HCT116 (cell line): ENCODE measurements at regions not wholly inside any gene's neighbourhood (a gene's known extent, or its start where the extent isn't known, plus 50 kb on each side); places are given as distances from the start of the nearest gene placed in this dataset.

Source experiments
- ATAC-seq: fragments of 200-7000 bp; cut with Tn5 transposase; 2 replicates; pipeline ENCODE4 v1.9.1; 2020; ENCODE audit warnings: mild to moderate bottlenecking, moderate library complexity
- BruUV-seq: library from RNA; stranded (reverse); fragments of 400-500 nt; replicated peaks from 2 replicates; lab custom pipeline; 2021; lab: Mats Ljungman, UMichigan
- CTCF ChIA-PET: fragments of 300-600 bp; sonication (Branson Sonifier 250); formaldehyde crosslinking; loops from one replicate; lab custom pipeline; 2021; ENCODE audit warnings: antibody characterized with exemption; lab: Charles Lee
- POLR2A ChIA-PET: fragments of 300-600, 350-600 bp; sonication (Branson Sonifier 250); formaldehyde crosslinking; loops from one replicate; lab custom pipeline; 2021; ENCODE audit warnings: antibody characterized with exemption; lab: Charles Lee
- RAD21 ChIA-PET, 2 experiments: fragments of 300-600 bp; sonication (Branson Sonifier 250); formaldehyde crosslinking; loops; one replicate each; lab custom pipeline; 2023; ENCODE audit warnings: low total read pairs in 2 of 2; ENCODE audit not compliant: uncharacterized antibody in 2 of 2, unreplicated experiment in 2 of 2, low non-redundant PET in 1 of 2; lab: Charles Lee
- DNase-seq: peaks from one replicate; pipeline ENCODE4 v3.0.0-alpha.2; 2010; ENCODE audit warnings: low read depth, low spot score
- H2AFZ ChIP-seq: fragments of 200-600 bp; shearing (Covaris generic), sonication (generic); 2 replicates; pipeline ENCODE4 v1.6.1; 2017; ENCODE audit warnings: low read depth, mixed run types, mixed read lengths, antibody characterized with exemption, low read length; ENCODE audit not compliant: poor library complexity, severe bottlenecking
- H3K27ac ChIP-seq: 2 replicates; pipeline ENCODE4 v1.5.1; 2012; ENCODE audit warnings: low read depth, low read length
- H3K27me3 ChIP-seq: fragments of 200-600 bp; sonication (generic); 2 replicates; pipeline ENCODE4 v1.6.1; 2016; ENCODE audit warnings: mixed run types, low read length, mixed read lengths; ENCODE audit not compliant: insufficient read depth
- H3K36me3 ChIP-seq, 2 experiments: fragments of 200-500 bp in 1 of 2; fragments of 200-600 bp in 1 of 2; sonication (Bioruptor generic) in 1 of 2; sonication (generic) in 1 of 2; 2 replicates each; pipeline versions ENCODE4 v1.5.1 to v1.6.1; 2014 to 2016; ENCODE audit warnings: low read length in 2 of 2, inconsistent platforms in 1 of 2, mixed read lengths in 1 of 2, mixed run types in 1 of 2; ENCODE audit not compliant: insufficient read depth in 2 of 2, control insufficient read depth in 1 of 2
- H3K4me1 ChIP-seq, 2 experiments: fragments of 200-600 bp in 1 of 2; sonication (generic) in 1 of 2; 2 replicates each; pipeline versions ENCODE4 v1.5.1 to v1.6.1; 2012 to 2017; ENCODE audit warnings: low read length in 2 of 2, inconsistent platforms in 1 of 2, mild to moderate bottlenecking in 1 of 2, mixed read lengths in 1 of 2, mixed run types in 1 of 2, moderate library complexity in 1 of 2; ENCODE audit not compliant: insufficient read depth in 2 of 2, control insufficient read depth in 1 of 2
- H3K4me2 ChIP-seq: fragments of 200-600 bp; sonication (generic); 2 replicates; pipeline ENCODE4 v1.6.1; 2017; ENCODE audit warnings: mixed run types, low read length, mixed read lengths
- H3K4me3 ChIP-seq, 2 experiments: fragments of 200-600 bp in 1 of 2; sonication (generic) in 1 of 2; replicated peaks in 1 of 2; 2 replicates each; pipeline ENCODE4 v1.5.1; 2011 to 2016; ENCODE audit warnings: low read length in 2 of 2, control low read depth in 1 of 2, low read depth in 1 of 2, mild to moderate bottlenecking in 1 of 2, mixed read lengths in 1 of 2, mixed run types in 1 of 2
- H3K79me2 ChIP-seq: fragments of 200-600 bp; sonication (generic); 2 replicates; pipeline ENCODE4 v1.6.1; 2017; ENCODE audit warnings: mild to moderate bottlenecking, mixed run types, low read length, moderate library complexity, mixed read lengths; ENCODE audit not compliant: insufficient read depth
- H3K9ac ChIP-seq: fragments of 200-600 bp; sonication (generic); 2 replicates; pipeline ENCODE4 v1.6.1; 2016; ENCODE audit warnings: low read length, mixed read lengths
- H3K9me2 ChIP-seq: fragments of 200-600 bp; sonication (generic), shearing (Covaris generic); 2 replicates; pipeline ENCODE4 v1.6.1; 2017; ENCODE audit warnings: mixed run types, mild to moderate bottlenecking, moderate library complexity; ENCODE audit not compliant: insufficient read depth
- H3K9me3 ChIP-seq, 2 experiments: fragments of 200-500 bp in 1 of 2; fragments of 200-600 bp in 1 of 2; sonication (Bioruptor generic) in 1 of 2; sonication (generic) in 1 of 2; 2 replicates each; pipeline ENCODE4 v1.6.1; 2014 to 2017; ENCODE audit warnings: low read length in 2 of 2, mixed read lengths in 2 of 2, inconsistent platforms in 1 of 2, low read depth in 1 of 2, mild to moderate bottlenecking in 1 of 2, mixed run types in 1 of 2, moderate library complexity in 1 of 2; ENCODE audit not compliant: control insufficient read depth in 1 of 2, insufficient read depth in 1 of 2
- H4K20me1 ChIP-seq: fragments of 200-600 bp; sonication (generic), shearing (Covaris generic); 2 replicates; pipeline ENCODE4 v1.6.1; 2017; ENCODE audit warnings: mixed run types, mild to moderate bottlenecking, moderate library complexity; ENCODE audit not compliant: insufficient read depth
- CEBPB ChIP-seq: IDR thresholded peaks from 2 replicates; pipeline ENCODE4 v1.6.1; 2012; ENCODE audit warnings: low read depth
- EGR1 ChIP-seq: IDR thresholded peaks from 2 replicates; pipeline ENCODE4 v1.6.1; 2012; ENCODE audit warnings: low read depth
- ELF1 ChIP-seq: IDR thresholded peaks from 2 replicates; pipeline ENCODE4 v1.6.1; 2012; ENCODE audit warnings: low read depth, borderline replicate concordance
- FOSL1 ChIP-seq: IDR thresholded peaks from 2 replicates; pipeline ENCODE4 v1.6.1; 2012; ENCODE audit warnings: low read depth
- JUND ChIP-seq: IDR thresholded peaks from 2 replicates; pipeline ENCODE4 v1.6.1; 2012
- POLR2AphosphoS5 ChIP-seq: IDR thresholded peaks from 2 replicates; pipeline ENCODE4 v1.6.1; 2011; ENCODE audit warnings: mild to moderate bottlenecking, low read depth, low read length, moderate library complexity
- SIN3A ChIP-seq: IDR thresholded peaks from 2 replicates; pipeline ENCODE4 v1.6.1; 2012; ENCODE audit warnings: low read depth
- ZBTB33 ChIP-seq: IDR thresholded peaks from 2 replicates; pipeline ENCODE4 v1.6.1; 2011; ENCODE audit warnings: mild to moderate bottlenecking, low read length, moderate library complexity; ENCODE audit not compliant: insufficient replicate concordance; ENCODE audit errors: extremely low read depth
- ZNF274 ChIP-seq: fragments of 200-500 bp; sonication (Bioruptor generic); IDR thresholded peaks from 2 replicates; pipeline ENCODE4 v1.6.1; 2014; ENCODE audit warnings: mild to moderate bottlenecking, low read depth, low read length, inconsistent platforms
- intact Hi-C: fragments of 100-400 bp; cut with micrococcal nuclease; formaldehyde crosslinking; loops from 2 replicates; pipeline ENCODE4 v1.10.0; 2022
- TF ChIP-seq, protein P1 (sequence below): IDR thresholded peaks from 2 replicates; pipeline ENCODE4 v1.6.1; 2012

- TF ChIP-seq, protein P1, sequence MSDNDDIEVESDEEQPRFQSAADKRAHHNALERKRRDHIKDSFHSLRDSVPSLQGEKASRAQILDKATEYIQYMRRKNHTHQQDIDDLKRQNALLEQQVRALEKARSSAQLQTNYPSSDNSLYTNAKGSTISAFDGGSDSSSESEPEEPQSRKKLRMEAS = no peak
- TF ChIP-seq POLR2AphosphoS5 = no peak
- TF ChIP-seq ELF1 = no peak
- no peak for TF ChIP-seq ZBTB33
- no peak for TF ChIP-seq FOSL1
- no peak for TF ChIP-seq JUND
These were observed 270.2 kb downstream of the PTPRC start (continued) for GRCh38 chr1:198908995-198909394.

- Histone ChIP-seq H3K4me1 (no peaks in the 10 kb centered on the region), H3K9ac (no peak overlapping the region), H3K27me3 (no peaks in the 10 kb centered on the region), H2AFZ (no peak overlapping the region), H4K20me1 (no peaks in the 10 kb centered on the region), H3K9me3 (no peaks in the 10 kb centered on the region), H3K4me2 (no peak overlapping the region), H3K4me3 (no peak overlapping the region), H3K27ac (no peak overlapping the region), H3K36me3 (no peaks in the 10 kb centered on the region), H3K79me2 (peaks cover 2% of the 10 kb centered on the region; the same call in 1 of the 2 replicates), H3K9me2 (no peaks in the 10 kb centered on the region)
- ChIA-PET RAD21 (no interaction called here), CTCF (no interaction called here), POLR2A (interaction anchor here (1.5 kb wide), 1 partner anchor 27 kb away, joined by 3 read pairs; no protein-coding TSS in a partner anchor)
- DNase-seq (no peak), ATAC-seq (no peak)
- no TSS peak for BruUV-seq
- intact Hi-C loops = no loop called here
- no peak for TF ChIP-seq ZNF274
- no peak for TF ChIP-seq CEBPB
- TF ChIP-seq EGR1 = no peak
- no peak for TF ChIP-seq SIN3A
- no peak for TF ChIP-seq ELF1
These were observed 271.1 kb downstream of the PTPRC start for GRCh38 chr1:198909973-198910372.
